Endodermal cell (in vitro differentiated cells): ENCODE measurements at regions not wholly inside any gene's neighbourhood (a gene's known extent, or its start where the extent isn't known, plus 50 kb on each side); places are given as distances from the start of the nearest gene placed in this dataset.

Experiments
- DNase-seq: peaks from one replicate; pipeline ENCODE4 v3.0.0-alpha.2; 2017
- H3K27ac ChIP-seq: 2 replicates; pipeline ENCODE4 v1.5.1; 2013; ENCODE audit warnings: mild to moderate bottlenecking, low read depth, low read length, moderate library complexity
- H3K27me3 ChIP-seq: 2 replicates; pipeline ENCODE4 v1.6.1; 2013; ENCODE audit warnings: mild to moderate bottlenecking, low read length, moderate library complexity; ENCODE audit not compliant: insufficient read depth, control insufficient read depth, poor library complexity, severe bottlenecking
- H3K36me3 ChIP-seq: 2 replicates; pipeline ENCODE4 v1.7.0; 2013; ENCODE audit warnings: mild to moderate bottlenecking, low read length, moderate library complexity; ENCODE audit not compliant: control insufficient read depth, insufficient read depth
- H3K4me1 ChIP-seq: one replicate; pipeline ENCODE4 v1.7.0; 2013; ENCODE audit warnings: low read length; ENCODE audit not compliant: control insufficient read depth, insufficient read depth
- H3K4me3 ChIP-seq: 2 replicates; pipeline ENCODE4 v1.5.1; 2013; ENCODE audit warnings: mild to moderate bottlenecking, low read length, moderate library complexity
- H3K9ac ChIP-seq: 2 replicates; pipeline ENCODE4 v1.6.1; 2013; ENCODE audit warnings: mild to moderate bottlenecking, low read length, moderate library complexity; ENCODE audit not compliant: poor library complexity, severe bottlenecking; ENCODE audit errors: extremely low read depth
- H3K9me3 ChIP-seq: 2 replicates; pipeline ENCODE4 v1.6.1; 2013; ENCODE audit warnings: mild to moderate bottlenecking, low read length, moderate library complexity; ENCODE audit not compliant: control insufficient read depth
- H3K27ac Mint-ChIP-seq: 2 replicates; pipeline ENCODE4 v1.8.0; 2020; ENCODE audit warnings: mixed read lengths
- H3K27me3 Mint-ChIP-seq: 2 replicates; pipeline ENCODE4 v1.8.0; 2021; ENCODE audit warnings: mild to moderate bottlenecking, mixed read lengths; ENCODE audit not compliant: insufficient read depth
- H3K36me3 Mint-ChIP-seq: 2 replicates; pipeline ENCODE4 v1.8.0; 2020; ENCODE audit warnings: low read depth, mixed read lengths
- H3K4me1 Mint-ChIP-seq: 2 replicates; pipeline ENCODE4 v1.8.0; 2020; ENCODE audit warnings: mixed read lengths
- H3K4me3 Mint-ChIP-seq: 2 replicates; pipeline ENCODE4 v1.8.0; 2020; ENCODE audit warnings: mild to moderate bottlenecking, moderate library complexity, mixed read lengths
- H3K9me3 Mint-ChIP-seq: 2 replicates; pipeline ENCODE4 v1.8.0; 2020; ENCODE audit warnings: mild to moderate bottlenecking, mixed read lengths
- WGBS, 2 experiments: methylation state at CpG; one replicate each; pipeline versions ENCODE4 v1.1.5 to v1.1.7; 2013; ENCODE audit warnings: missing lambda C conversion rate in 2 of 2, mixed read lengths in 1 of 2; ENCODE audit not compliant: insufficient coverage in 1 of 2, insufficient read length in 1 of 2; 5-methylcytosine and 5-hydroxymethylcytosine counted together
- TF ChIP-seq, protein P1 (sequence below): fragments of 200-600 bp; sonication (generic); conservative IDR thresholded peaks from 2 replicates; pipeline ENCODE4 v1.5.0; 2021; ENCODE audit warnings: antibody characterized with exemption, mild to moderate bottlenecking

GRCh38 chr21:24445517-24445916 is 1161.8 kb downstream of the MRPL39 start:
- DNase-seq, result no peak
- peaks cover 3% of the 10 kb centered on the region for H3K9me3 ChIP-seq
- TF ChIP-seq, protein P1, sequence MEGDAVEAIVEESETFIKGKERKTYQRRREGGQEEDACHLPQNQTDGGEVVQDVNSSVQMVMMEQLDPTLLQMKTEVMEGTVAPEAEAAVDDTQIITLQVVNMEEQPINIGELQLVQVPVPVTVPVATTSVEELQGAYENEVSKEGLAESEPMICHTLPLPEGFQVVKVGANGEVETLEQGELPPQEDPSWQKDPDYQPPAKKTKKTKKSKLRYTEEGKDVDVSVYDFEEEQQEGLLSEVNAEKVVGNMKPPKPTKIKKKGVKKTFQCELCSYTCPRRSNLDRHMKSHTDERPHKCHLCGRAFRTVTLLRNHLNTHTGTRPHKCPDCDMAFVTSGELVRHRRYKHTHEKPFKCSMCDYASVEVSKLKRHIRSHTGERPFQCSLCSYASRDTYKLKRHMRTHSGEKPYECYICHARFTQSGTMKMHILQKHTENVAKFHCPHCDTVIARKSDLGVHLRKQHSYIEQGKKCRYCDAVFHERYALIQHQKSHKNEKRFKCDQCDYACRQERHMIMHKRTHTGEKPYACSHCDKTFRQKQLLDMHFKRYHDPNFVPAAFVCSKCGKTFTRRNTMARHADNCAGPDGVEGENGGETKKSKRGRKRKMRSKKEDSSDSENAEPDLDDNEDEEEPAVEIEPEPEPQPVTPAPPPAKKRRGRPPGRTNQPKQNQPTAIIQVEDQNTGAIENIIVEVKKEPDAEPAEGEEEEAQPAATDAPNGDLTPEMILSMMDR, result no peak
- H3K4me1 ChIP-seq, result no peaks in the 10 kb centered on the region
- no peak overlapping the region for H3K27ac Mint-ChIP-seq
- H3K36me3 ChIP-seq, result no peaks in the 10 kb centered on the region
- no peak overlapping the region for H3K4me3 ChIP-seq
- peaks cover 42% of the 10 kb centered on the region for H3K9me3 Mint-ChIP-seq
- H3K36me3 Mint-ChIP-seq, result no peaks in the 10 kb centered on the region
- no peak overlapping the region for H3K9ac ChIP-seq
- H3K4me3 Mint-ChIP-seq, result no peak overlapping the region
- no peak overlapping the region for H3K27ac ChIP-seq
- no peaks in the 10 kb centered on the region for H3K4me1 Mint-ChIP-seq
- 80% methylated on average over 1 of the region's 1 CpG; no CpG with 5 or more reads in 1 of the 2 experiments for WGBS, 2 experiments
- no peaks in the 10 kb centered on the region for H3K27me3 ChIP-seq
- H3K27me3 Mint-ChIP-seq, result no peaks in the 10 kb centered on the region

GRCh38 chr21:24444736-24445135 is 1162.5 kb downstream of the MRPL39 start:
- Mint-ChIP-seq H3K4me3 (no peak overlapping the region), H3K27me3 (no peaks in the 10 kb centered on the region), H3K4me1 (no peaks in the 10 kb centered on the region), H3K27ac (no peak overlapping the region), H3K36me3 (no peaks in the 10 kb centered on the region), H3K9me3 (peaks cover 49% of the 10 kb centered on the region)
- TF ChIP-seq, protein P1, result no peak
- no peaks in the 10 kb centered on the region for H3K27me3 ChIP-seq
- H3K36me3 ChIP-seq, result no peaks in the 10 kb centered on the region
- no peak overlapping the region for H3K27ac ChIP-seq
- H3K4me3 ChIP-seq, result no peak overlapping the region
- no peak for DNase-seq
- H3K9me3 ChIP-seq, result no peaks in the 10 kb centered on the region
- H3K9ac ChIP-seq, result no peak overlapping the region
- H3K4me1 ChIP-seq, result no peaks in the 10 kb centered on the region

DNA sequence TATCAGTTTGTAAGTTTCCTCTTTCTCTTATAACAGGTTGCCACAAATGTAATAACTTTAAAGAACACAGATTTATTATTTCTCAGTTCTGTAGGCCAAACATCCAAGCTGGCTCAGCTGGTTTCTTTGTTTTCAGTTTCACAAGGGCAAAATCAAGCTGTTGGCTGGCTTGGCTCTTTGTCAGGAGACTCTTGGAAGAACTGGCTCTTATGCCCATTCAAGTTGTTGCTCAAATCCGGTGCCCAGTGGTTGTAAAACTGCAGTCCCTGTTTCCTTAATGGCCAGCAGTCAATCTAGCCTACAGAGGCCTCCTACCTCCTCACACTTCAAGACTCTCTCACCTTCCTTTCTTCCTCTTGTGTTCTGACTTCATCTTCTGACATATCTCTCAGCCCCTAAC is 1171.0 kb downstream of the MRPL39 start:
- TF ChIP-seq, protein P1, result no peak
- Mint-ChIP-seq H3K36me3 (no peaks in the 10 kb centered on the region), H3K4me3 (no peak overlapping the region), H3K9me3 (peaks cover 56% of the 10 kb centered on the region), H3K27me3 (no peaks in the 10 kb centered on the region), H3K4me1 (no peaks in the 10 kb centered on the region), H3K27ac (no peak overlapping the region)
- 58% methylated on average over 1 of the region's 1 CpG; no CpG with 5 or more reads in 1 of the 2 experiments for WGBS, 2 experiments
- H3K4me3 ChIP-seq, result no peak overlapping the region
- no peaks in the 10 kb centered on the region for H3K36me3 ChIP-seq
- H3K27ac ChIP-seq, result no peak overlapping the region
- H3K27me3 ChIP-seq, result no peaks in the 10 kb centered on the region
- no peaks in the 10 kb centered on the region for H3K9me3 ChIP-seq
- DNase-seq, result no peak
- no peaks in the 10 kb centered on the region for H3K4me1 ChIP-seq
- H3K9ac ChIP-seq, result no peak overlapping the region
